ENCODE measurements at regions not wholly inside any gene's neighbourhood (a gene's known extent, or its start where the extent isn't known, plus 50 kb on each side); places are given as distances from the start of the nearest gene placed in this dataset.
"Not testable (repeated sequence)": the region's sequence is repeated elsewhere in the genome, so short reads cannot be mapped to it uniquely, and the experiment has no call there.

- no peaks in the 10 kb centered on the region for H3K4me1 Mint-ChIP-seq
- H3K9me3 ChIP-seq (ENCODE audit: control insufficient read depth in 2 of 3, low read length in 3 of 3), result no peaks in the 10 kb centered on the region
- H3K4me1 ChIP-seq (ENCODE audit: control insufficient read depth in 2 of 2, insufficient read depth in 2 of 2, low read length in 2 of 2), result no peaks in the 10 kb centered on the region
- peaks cover 0 to 3% (median 0%) of the 10 kb centered on the region in 11 donors for H3K9me3 Mint-ChIP-seq
- H3K27me3 Mint-ChIP-seq, result peaks cover 0 to 5% (median 3%) of the 10 kb centered on the region in 5 donors
- no peak overlapping the region for H3K4me3 Mint-ChIP-seq
- DNase-seq, result no peak
- no peaks in the 10 kb centered on the region for H3K36me3 ChIP-seq (ENCODE audit: control insufficient read depth in 2 of 3, insufficient read depth in 3 of 3, low read length in 3 of 3)
- no peaks in the 10 kb centered on the region for H3K27me3 ChIP-seq (ENCODE audit: control insufficient read depth in 2 of 2, insufficient read depth in 2 of 2, low read length in 2 of 2)
- no peak overlapping the region for H3K27ac Mint-ChIP-seq
- no peaks in the 10 kb centered on the region for H3K36me3 Mint-ChIP-seq
- intact Hi-C loops (cut with micrococcal nuclease), result no loop called here
- POLR2A ChIA-PET, result no interaction called here
- ATAC-seq, result no peak
- no peak overlapping the region for H3K4me3 ChIP-seq (ENCODE audit: low read length)
- H3K27ac ChIP-seq (ENCODE audit: low read depth, low read length), result no peak overlapping the region
- CTCF ChIA-PET, result no interaction called here
Measured at GRCh38 chr2:221958224-221958623, 340.6 kb downstream of the PAX3 start.

- Histone ChIP-seq H3K9me3 (ENCODE audit: control insufficient read depth in 2 of 3, low read length in 3 of 3) (no peaks in the 10 kb centered on the region), H3K4me1 (ENCODE audit: control insufficient read depth in 2 of 2, insufficient read depth in 2 of 2, low read length in 2 of 2) (no peaks in the 10 kb centered on the region), H3K27ac (ENCODE audit: low read depth, low read length) (no peak overlapping the region), H3K36me3 (ENCODE audit: control insufficient read depth in 2 of 3, insufficient read depth in 3 of 3, low read length in 3 of 3) (no peaks in the 10 kb centered on the region), H3K27me3 (ENCODE audit: control insufficient read depth in 2 of 2, insufficient read depth in 2 of 2, low read length in 2 of 2) (no peaks in the 10 kb centered on the region), H3K4me3 (ENCODE audit: low read length) (no peak overlapping the region)
- CTCF ChIA-PET, result no interaction called here
- H3K4me1 Mint-ChIP-seq, result no peaks in the 10 kb centered on the region
- intact Hi-C loops (cut with micrococcal nuclease), result no loop called here
- DNase-seq (no peak), ATAC-seq (no peak)
- H3K27me3 Mint-ChIP-seq, result no peaks in the 10 kb centered on the region
- peaks cover 0 to 2% (median 0%) of the 10 kb centered on the region in 11 donors for H3K9me3 Mint-ChIP-seq
- no peaks in the 10 kb centered on the region for H3K36me3 Mint-ChIP-seq
- POLR2A ChIA-PET, result no interaction called here
- no peak overlapping the region for H3K27ac Mint-ChIP-seq
- H3K4me3 Mint-ChIP-seq, result no peak overlapping the region
Measured at GRCh38 chr2:221948076-221948475, 350.7 kb downstream of the PAX3 start.

GRCh38 chr2:221944452-221944851 is 354.3 kb downstream of the PAX3 start:
- CTCF ChIA-PET; H3K4me3 Mint-ChIP-seq; H3K27ac ChIP-seq (ENCODE audit: low read depth, low read length); H3K4me1 ChIP-seq (ENCODE audit: control insufficient read depth in 2 of 2, insufficient read depth in 2 of 2, low read length in 2 of 2); H3K9me3 Mint-ChIP-seq; DNase-seq; H3K36me3 ChIP-seq (ENCODE audit: control insufficient read depth in 2 of 3, insufficient read depth in 3 of 3, low read length in 3 of 3); H3K9me3 ChIP-seq (ENCODE audit: control insufficient read depth in 2 of 3, low read length in 3 of 3); intact Hi-C loops (cut with micrococcal nuclease); H3K4me1 Mint-ChIP-seq; H3K36me3 Mint-ChIP-seq; H3K27me3 Mint-ChIP-seq; H3K27me3 ChIP-seq (ENCODE audit: control insufficient read depth in 2 of 2, insufficient read depth in 2 of 2, low read length in 2 of 2); H3K27ac Mint-ChIP-seq; POLR2A ChIA-PET; ATAC-seq; H3K4me3 ChIP-seq (ENCODE audit: low read length): not testable (repeated sequence)

- no peaks in the 10 kb centered on the region for H3K4me1 Mint-ChIP-seq
- ChIA-PET CTCF (no interaction called here), POLR2A (no interaction called here)
- no peaks in the 10 kb centered on the region for H3K9me3 ChIP-seq (ENCODE audit: control insufficient read depth in 2 of 3, low read length in 3 of 3)
- no peaks in the 10 kb centered on the region for H3K36me3 Mint-ChIP-seq
- H3K36me3 ChIP-seq (ENCODE audit: control insufficient read depth in 2 of 3, insufficient read depth in 3 of 3, low read length in 3 of 3), result no peaks in the 10 kb centered on the region
- no peaks in the 10 kb centered on the region for H3K4me1 ChIP-seq (ENCODE audit: control insufficient read depth in 2 of 2, insufficient read depth in 2 of 2, low read length in 2 of 2)
- H3K27ac ChIP-seq (ENCODE audit: low read depth, low read length), result no peak overlapping the region
- H3K27me3 ChIP-seq (ENCODE audit: control insufficient read depth in 2 of 2, insufficient read depth in 2 of 2, low read length in 2 of 2), result no peaks in the 10 kb centered on the region
- ATAC-seq, result no peak
- no peak overlapping the region for H3K27ac Mint-ChIP-seq
- H3K4me3 Mint-ChIP-seq, result no peak overlapping the region
- H3K4me3 ChIP-seq (ENCODE audit: low read length), result no peak overlapping the region
- intact Hi-C loops (cut with micrococcal nuclease), result no loop called here
- peaks cover 0 to 4% (median 0%) of the 10 kb centered on the region in 5 donors for H3K27me3 Mint-ChIP-seq
- peaks cover 0 to 6% (median 0%) of the 10 kb centered on the region in 11 donors for H3K9me3 Mint-ChIP-seq
- DNase-seq, result no peak
Measured at GRCh38 chr2:221943076-221943810, 355.6 kb downstream of the PAX3 start.

- ATAC-seq, result no peak
- no peak overlapping the region for H3K4me3 Mint-ChIP-seq
- POLR2A ChIA-PET, result no interaction called here
- intact Hi-C loops (cut with micrococcal nuclease), result no loop called here
- no peak for DNase-seq
- no peaks in the 10 kb centered on the region for H3K4me1 Mint-ChIP-seq
- H3K36me3 ChIP-seq (ENCODE audit: control insufficient read depth in 2 of 3, insufficient read depth in 3 of 3, low read length in 3 of 3), result no peaks in the 10 kb centered on the region
- H3K27ac Mint-ChIP-seq, result no peak overlapping the region
- H3K9me3 ChIP-seq (ENCODE audit: control insufficient read depth in 2 of 3, low read length in 3 of 3), result no peaks in the 10 kb centered on the region
- no peak overlapping the region for H3K4me3 ChIP-seq (ENCODE audit: low read length)
- H3K9me3 Mint-ChIP-seq, result peaks cover 0 to 6% (median 0%) of the 10 kb centered on the region in 11 donors
- H3K27me3 ChIP-seq (ENCODE audit: control insufficient read depth in 2 of 2, insufficient read depth in 2 of 2, low read length in 2 of 2), result no peaks in the 10 kb centered on the region
- H3K4me1 ChIP-seq (ENCODE audit: control insufficient read depth in 2 of 2, insufficient read depth in 2 of 2, low read length in 2 of 2), result no peaks in the 10 kb centered on the region
- CTCF ChIA-PET, result interaction anchor here (0.6 kb wide), 1 partner anchor 480 kb away, joined by 3 read pairs; no protein-coding TSS in a partner anchor
- H3K27me3 Mint-ChIP-seq, result no peaks in the 10 kb centered on the region
- H3K27ac ChIP-seq (ENCODE audit: low read depth, low read length), result no peak overlapping the region
- no peaks in the 10 kb centered on the region for H3K36me3 Mint-ChIP-seq
Measured at GRCh38 chr2:221931251-221931991, 359.3 kb upstream of the EPHA4 start.

DNA sequence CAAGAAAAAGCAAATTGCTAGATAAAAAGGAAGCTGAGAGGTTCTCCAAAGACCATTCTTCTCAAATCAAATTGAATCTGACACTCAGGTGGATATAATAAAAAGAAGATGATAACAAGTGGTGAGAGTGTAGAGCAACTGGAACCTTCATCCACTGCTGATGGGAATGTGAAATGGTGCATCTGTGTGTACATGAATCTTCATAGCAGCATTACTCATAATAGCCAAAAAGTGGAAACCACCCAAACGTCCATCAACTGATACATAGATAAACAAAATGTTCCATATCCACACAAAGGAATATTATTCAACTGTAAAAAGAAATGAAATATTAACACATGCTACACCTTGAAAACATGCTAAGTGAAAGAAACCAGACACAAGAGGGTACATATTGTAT is 357.2 kb upstream of the EPHA4 start:
- H3K27me3 Mint-ChIP-seq, result no peaks in the 10 kb centered on the region
- Histone ChIP-seq H3K36me3 (ENCODE audit: control insufficient read depth in 2 of 3, insufficient read depth in 3 of 3, low read length in 3 of 3) (no peaks in the 10 kb centered on the region), H3K27me3 (ENCODE audit: control insufficient read depth in 2 of 2, insufficient read depth in 2 of 2, low read length in 2 of 2) (no peaks in the 10 kb centered on the region), H3K4me3 (ENCODE audit: low read length) (no peak overlapping the region), H3K27ac (ENCODE audit: low read depth, low read length) (no peak overlapping the region), H3K9me3 (ENCODE audit: control insufficient read depth in 2 of 3, low read length in 3 of 3) (no peaks in the 10 kb centered on the region), H3K4me1 (ENCODE audit: control insufficient read depth in 2 of 2, insufficient read depth in 2 of 2, low read length in 2 of 2) (no peaks in the 10 kb centered on the region)
- POLR2A ChIA-PET, result no interaction called here
- H3K9me3 Mint-ChIP-seq, result no peaks in the 10 kb centered on the region
- no peaks in the 10 kb centered on the region for H3K36me3 Mint-ChIP-seq
- DNase-seq, result no peak
- no peak overlapping the region for H3K27ac Mint-ChIP-seq
- intact Hi-C loops (cut with micrococcal nuclease), result no loop called here
- CTCF ChIA-PET, result no interaction called here
- H3K4me1 Mint-ChIP-seq, result no peaks in the 10 kb centered on the region
- ATAC-seq, result no peak
- no peak overlapping the region for H3K4me3 Mint-ChIP-seq

GRCh38 chr2:221926327-221926726 is 354.2 kb upstream of the EPHA4 start:
- Histone ChIP-seq H3K4me1 (ENCODE audit: control insufficient read depth in 2 of 2, insufficient read depth in 2 of 2, low read length in 2 of 2) (no peaks in the 10 kb centered on the region), H3K36me3 (ENCODE audit: control insufficient read depth in 2 of 3, insufficient read depth in 3 of 3, low read length in 3 of 3) (no peaks in the 10 kb centered on the region), H3K9me3 (ENCODE audit: control insufficient read depth in 2 of 3, low read length in 3 of 3) (no peaks in the 10 kb centered on the region), H3K4me3 (ENCODE audit: low read length) (no peak overlapping the region), H3K27ac (ENCODE audit: low read depth, low read length) (no peak overlapping the region), H3K27me3 (ENCODE audit: control insufficient read depth in 2 of 2, insufficient read depth in 2 of 2, low read length in 2 of 2) (no peaks in the 10 kb centered on the region)
- H3K36me3 Mint-ChIP-seq, result no peaks in the 10 kb centered on the region
- POLR2A ChIA-PET, result no interaction called here
- no peaks in the 10 kb centered on the region for H3K27me3 Mint-ChIP-seq
- no peaks in the 10 kb centered on the region for H3K9me3 Mint-ChIP-seq
- no peak for ATAC-seq
- CTCF ChIA-PET, result no interaction called here
- intact Hi-C loops (cut with micrococcal nuclease), result no loop called here
- H3K4me1 Mint-ChIP-seq, result no peaks in the 10 kb centered on the region
- no peak overlapping the region for H3K27ac Mint-ChIP-seq
- H3K4me3 Mint-ChIP-seq, result no peak overlapping the region
- DNase-seq, result no peak
